ENCODE measurements at regions not wholly inside any gene's neighbourhood (a gene's known extent, or its start where the extent isn't known, plus 50 kb on each side); places are given as distances from the start of the nearest gene placed in this dataset.
"Not testable (repeated sequence)": the region's sequence is repeated elsewhere in the genome, so short reads cannot be mapped to it uniquely, and the experiment has no call there.

DNA sequence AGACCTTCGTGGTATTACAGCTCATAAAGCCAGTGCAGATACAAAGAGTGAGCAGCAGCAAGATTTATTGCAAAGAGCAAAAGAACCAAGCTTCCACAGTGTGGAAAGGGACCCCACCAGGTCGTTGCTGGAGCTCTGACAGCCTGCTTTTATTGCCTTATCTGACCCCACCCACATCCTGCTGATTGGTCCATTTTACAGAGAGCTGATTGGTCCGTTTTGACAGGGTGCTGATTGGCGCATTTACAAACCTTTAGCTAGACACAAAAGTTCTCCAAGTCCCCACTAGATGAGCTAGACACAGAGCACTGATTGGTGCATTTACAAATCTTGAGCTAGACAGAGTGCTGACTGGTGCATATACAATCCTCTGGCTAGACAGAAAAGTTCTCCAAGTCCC is 74.9 kb upstream of the ATP5MC3 start:
- TF ChIP-seq, protein P1, sequence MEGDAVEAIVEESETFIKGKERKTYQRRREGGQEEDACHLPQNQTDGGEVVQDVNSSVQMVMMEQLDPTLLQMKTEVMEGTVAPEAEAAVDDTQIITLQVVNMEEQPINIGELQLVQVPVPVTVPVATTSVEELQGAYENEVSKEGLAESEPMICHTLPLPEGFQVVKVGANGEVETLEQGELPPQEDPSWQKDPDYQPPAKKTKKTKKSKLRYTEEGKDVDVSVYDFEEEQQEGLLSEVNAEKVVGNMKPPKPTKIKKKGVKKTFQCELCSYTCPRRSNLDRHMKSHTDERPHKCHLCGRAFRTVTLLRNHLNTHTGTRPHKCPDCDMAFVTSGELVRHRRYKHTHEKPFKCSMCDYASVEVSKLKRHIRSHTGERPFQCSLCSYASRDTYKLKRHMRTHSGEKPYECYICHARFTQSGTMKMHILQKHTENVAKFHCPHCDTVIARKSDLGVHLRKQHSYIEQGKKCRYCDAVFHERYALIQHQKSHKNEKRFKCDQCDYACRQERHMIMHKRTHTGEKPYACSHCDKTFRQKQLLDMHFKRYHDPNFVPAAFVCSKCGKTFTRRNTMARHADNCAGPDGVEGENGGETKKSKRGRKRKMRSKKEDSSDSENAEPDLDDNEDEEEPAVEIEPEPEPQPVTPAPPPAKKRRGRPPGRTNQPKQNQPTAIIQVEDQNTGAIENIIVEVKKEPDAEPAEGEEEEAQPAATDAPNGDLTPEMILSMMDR (IDR thresholded peaks at IDR 0.05; ENCODE audit: low read length): not testable (repeated sequence)
- TF ChIP-seq EZH2 (IDR thresholded peaks at IDR 0.05; ENCODE audit: borderline replicate concordance, low read length): not testable (repeated sequence)
